GM18909 (cell line): ENCODE measurements at regions not wholly inside any gene's neighbourhood (a gene's known extent, or its start where the extent isn't known, plus 50 kb on each side); places are given as distances from the start of the nearest gene placed in this dataset.
A peak's percentile ranks its signal among the peaks of the same experiment; 100 is the strongest.
"Not testable (repeated sequence)": the region's sequence is repeated elsewhere in the genome, so short reads cannot be mapped to it uniquely, and the experiment has no call there.

Experiments
- ATAC-seq: cut with Tn5 transposase; IDR thresholded peaks from one replicate; pipeline ENCODE4 v1.9.1; 2021; ENCODE audit warnings: mild to moderate bottlenecking; ENCODE audit not compliant: unreplicated experiment, poor library complexity

GRCh38 chr18:9008709-9009635 lies 93.5 kb upstream of the NDUFV2 start:
- no peak for ATAC-seq

- no peak for ATAC-seq
Measured at GRCh38 chr18:9009703-9010488, 92.6 kb upstream of the NDUFV2 start.

GRCh38 chr18:9011431-9011830 lies 91.1 kb upstream of the NDUFV2 start:
- no peak for ATAC-seq

GRCh38 chr18:9013926-9014373 lies 88.5 kb upstream of the NDUFV2 start:
- no peak for ATAC-seq

- no peak for ATAC-seq
Measured at GRCh38 chr18:9015689-9016088, 86.8 kb upstream of the NDUFV2 start.

GRCh38 chr18:9016633-9017166 lies 85.8 kb upstream of the NDUFV2 start:
- ATAC-seq, result no peak

- peak; percentile 88 for ATAC-seq
Measured at GRCh38 chr18:9017167-9017904, 85.2 kb upstream of the NDUFV2 start.

GRCh38 chr18:9017905-9018227 lies 84.6 kb upstream of the NDUFV2 start:
- ATAC-seq, result no peak

- no peak for ATAC-seq
Measured at GRCh38 chr18:9019135-9019534, 83.4 kb upstream of the NDUFV2 start.

- no peak for ATAC-seq
Measured at GRCh38 chr18:9020221-9020620, 82.3 kb upstream of the NDUFV2 start.

- no peak for ATAC-seq
Measured at GRCh38 chr18:9021458-9021857, 81.0 kb upstream of the NDUFV2 start.

- ATAC-seq, result no peak
Measured at GRCh38 chr18:9022397-9023155, 79.9 kb upstream of the NDUFV2 start.

GRCh38 chr18:9024031-9024646 lies 78.4 kb upstream of the NDUFV2 start:
- ATAC-seq, result not testable (repeated sequence)

GRCh38 chr18:9025091-9025838 lies 77.2 kb upstream of the NDUFV2 start:
- no peak for ATAC-seq

- no peak for ATAC-seq
Measured at GRCh38 chr18:9029131-9029530, 73.4 kb upstream of the NDUFV2 start.

GRCh38 chr18:9032519-9032918 lies 70.0 kb upstream of the NDUFV2 start:
- no peak for ATAC-seq

GRCh38 chr18:9038277-9038871 lies 64.1 kb upstream of the NDUFV2 start:
- no peak for ATAC-seq

GRCh38 chr18:9039441-9040071 lies 62.9 kb upstream of the NDUFV2 start:
- ATAC-seq, result no peak
